Naive thymus-derived CD4-positive, alpha-beta T cell (primary cell): ENCODE measurements at regions not wholly inside any gene's neighbourhood (a gene's known extent, or its start where the extent isn't known, plus 50 kb on each side); places are given as distances from the start of the nearest gene placed in this dataset.

Experiments
- ATAC-seq: fragments of 150-1000 bp; cut with Tn5 transposase; 2 replicates; pipeline ENCODE4 v1.10.0; 2021; ENCODE audit warnings: mild to moderate bottlenecking, moderate library complexity
- CTCF ChIA-PET: fragments of 350-600 bp; sonication (Branson Sonifier 250); formaldehyde crosslinking; loops from one replicate; lab custom pipeline; 2021; ENCODE audit warnings: antibody characterized with exemption; lab: Charles Lee
- POLR2A ChIA-PET: fragments of 350-600 bp; sonication (Branson Sonifier 250); formaldehyde crosslinking; loops from one replicate; lab custom pipeline; 2021; ENCODE audit warnings: antibody characterized with exemption, inconsistent platforms; lab: Charles Lee
- DNase-seq, 9 donors: peaks; one replicate each; pipeline versions ENCODE4 v3.0.0 to v3.0.0-alpha.2; 2020 to 2022; ENCODE audit warnings: mixed read lengths in 1 of 9
- H3K27ac ChIP-seq: one replicate; pipeline ENCODE4 v1.7.0; 2013; ENCODE audit warnings: mild to moderate bottlenecking, low read depth, low read length, moderate library complexity
- H3K27me3 ChIP-seq, 2 donors: one replicate each; pipeline ENCODE4 v1.7.0; 2013; ENCODE audit warnings: low read length in 2 of 2, mild to moderate bottlenecking in 2 of 2, moderate library complexity in 2 of 2; ENCODE audit not compliant: control insufficient read depth in 2 of 2, insufficient read depth in 2 of 2
- H3K36me3 ChIP-seq, 3 experiments: 1 replicate in 2 of 3; 2 replicates in 1 of 3; pipeline ENCODE4 v1.7.0; 2013; ENCODE audit warnings: low read length in 3 of 3, mild to moderate bottlenecking in 3 of 3, moderate library complexity in 1 of 3; ENCODE audit not compliant: insufficient read depth in 3 of 3, control insufficient read depth in 2 of 3
- H3K4me1 ChIP-seq, 2 donors: one replicate each; pipeline ENCODE4 v1.7.0; 2013; ENCODE audit warnings: low read length in 2 of 2, mild to moderate bottlenecking in 2 of 2, moderate library complexity in 1 of 2; ENCODE audit not compliant: control insufficient read depth in 2 of 2, insufficient read depth in 2 of 2
- H3K4me3 ChIP-seq: 2 replicates; pipeline ENCODE4 v1.7.0; 2013; ENCODE audit warnings: mild to moderate bottlenecking, low read length
- H3K9me3 ChIP-seq, 3 experiments: 1 replicate in 2 of 3; 2 replicates in 1 of 3; pipeline ENCODE4 v1.7.0; 2013; ENCODE audit warnings: low read length in 3 of 3; ENCODE audit not compliant: control insufficient read depth in 2 of 3
- H3K27ac Mint-ChIP-seq, 9 donors: one replicate each; pipeline ENCODE4 v1.8.0; 2020 to 2022; ENCODE audit warnings: mixed read lengths in 9 of 9, mild to moderate bottlenecking in 8 of 9, moderate library complexity in 5 of 9, inconsistent platforms in 2 of 9
- H3K27me3 Mint-ChIP-seq, 5 donors: one replicate each; pipeline ENCODE4 v1.8.0; 2021 to 2022; ENCODE audit warnings: mixed read lengths in 5 of 5, mild to moderate bottlenecking in 1 of 5
- H3K36me3 Mint-ChIP-seq, 5 donors: one replicate each; pipeline ENCODE4 v1.8.0; 2020 to 2022; ENCODE audit warnings: mixed read lengths in 5 of 5, mild to moderate bottlenecking in 3 of 5, inconsistent platforms in 1 of 5
- H3K4me1 Mint-ChIP-seq, 7 donors: one replicate each; pipeline ENCODE4 v1.8.0; 2020 to 2022; ENCODE audit warnings: mixed read lengths in 7 of 7, mild to moderate bottlenecking in 3 of 7, inconsistent platforms in 1 of 7
- H3K4me3 Mint-ChIP-seq, 10 donors: one replicate each; pipeline ENCODE4 v1.8.0; 2020 to 2022; ENCODE audit warnings: mild to moderate bottlenecking in 10 of 10, mixed read lengths in 10 of 10, moderate library complexity in 6 of 10, inconsistent platforms in 2 of 10
- H3K9me3 Mint-ChIP-seq, 11 donors: one replicate each; pipeline ENCODE4 v1.8.0; 2020 to 2022; ENCODE audit warnings: mixed read lengths in 11 of 11, mild to moderate bottlenecking in 4 of 11, inconsistent platforms in 1 of 11, moderate library complexity in 1 of 11
- intact Hi-C, 2 donors: fragments of 100-400 bp; cut with micrococcal nuclease; formaldehyde crosslinking; loops; one replicate each; pipeline ENCODE4 v1.15.1; 2023

- ATAC-seq = no peak
- H3K9me3 Mint-ChIP-seq = peaks cover 0 to 3% (median 0%) of the 10 kb centered on the region in 11 donors
- intact Hi-C loops = no loop called here
- peaks cover 0 to 14% (median 10%) of the 10 kb centered on the region in 5 donors for H3K27me3 Mint-ChIP-seq
- no peak overlapping the region for H3K27ac ChIP-seq
- no peak overlapping the region for H3K27ac Mint-ChIP-seq
- no peaks in the 10 kb centered on the region for H3K9me3 ChIP-seq
- peaks cover 0 to 12% (median 2%) of the 10 kb centered on the region in 7 donors for H3K4me1 Mint-ChIP-seq
- no peak overlapping the region for H3K4me3 Mint-ChIP-seq
- H3K4me1 ChIP-seq = no peaks in the 10 kb centered on the region
- no peaks in the 10 kb centered on the region for H3K27me3 ChIP-seq
- no peak overlapping the region for H3K4me3 ChIP-seq
- no peak for DNase-seq
- ChIA-PET POLR2A (no interaction called here), CTCF (no interaction called here)
- H3K36me3 Mint-ChIP-seq = no peaks in the 10 kb centered on the region
- H3K36me3 ChIP-seq = no peaks in the 10 kb centered on the region
These were observed 144.5 kb downstream of the MAF start for GRCh38 chr16:79456036-79456435.

DNA sequence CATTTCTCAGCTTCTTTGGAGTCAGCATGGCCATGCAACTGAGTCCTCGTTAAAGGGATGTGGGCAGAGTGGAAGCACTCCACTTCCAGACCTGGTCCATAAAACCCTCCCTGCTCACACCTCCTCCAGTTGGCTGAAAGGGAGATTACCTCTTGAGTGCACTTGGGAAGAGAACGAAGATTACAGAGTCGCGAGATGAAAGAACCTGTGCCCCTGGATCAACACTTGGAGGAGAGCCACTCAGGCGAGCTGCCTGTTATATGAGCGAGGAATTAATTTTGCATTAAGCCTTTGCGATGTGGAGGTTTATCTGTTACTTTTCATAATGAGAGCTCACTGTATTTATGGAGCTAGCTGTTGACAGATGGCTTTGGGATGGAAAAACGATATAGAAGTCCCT, 147.9 kb downstream of the MAF start:
- Histone ChIP-seq H3K9me3 (no peaks in the 10 kb centered on the region), H3K4me3 (no peak overlapping the region), H3K36me3 (no peaks in the 10 kb centered on the region), H3K4me1 (no peaks in the 10 kb centered on the region), H3K27ac (no peak overlapping the region), H3K27me3 (no peaks in the 10 kb centered on the region)
- peaks cover 0 to 11% (median 7%) of the 10 kb centered on the region in 5 donors for H3K27me3 Mint-ChIP-seq
- DNase-seq (no peak), ATAC-seq (no peak)
- H3K4me1 Mint-ChIP-seq = peaks cover 0 to 17% (median 2%) of the 10 kb centered on the region in 7 donors
- H3K9me3 Mint-ChIP-seq = peaks cover 0 to 3% (median 0%) of the 10 kb centered on the region in 11 donors
- H3K4me3 Mint-ChIP-seq = no peak overlapping the region
- no peaks in the 10 kb centered on the region for H3K36me3 Mint-ChIP-seq
- intact Hi-C loops = no loop called here
- ChIA-PET CTCF (no interaction called here), POLR2A (interaction anchor here (0.7 kb wide), 1 partner anchor 1548 kb away, joined by 3 read pairs; no protein-coding TSS in a partner anchor)
- H3K27ac Mint-ChIP-seq = no peak overlapping the region

GRCh38 chr16:79451196-79451816, 149.2 kb downstream of the MAF start:
- Mint-ChIP-seq H3K36me3 (no peaks in the 10 kb centered on the region), H3K4me3 (peak overlapping the region in 1 of 10 donors; percentile 35), H3K4me1 (peaks cover 0 to 17% (median 2%) of the 10 kb centered on the region in 7 donors), H3K27me3 (peaks cover 0 to 11% (median 10%) of the 10 kb centered on the region in 5 donors), H3K9me3 (peaks cover 0 to 3% (median 0%) of the 10 kb centered on the region in 11 donors), H3K27ac (no peak overlapping the region)
- H3K4me3 ChIP-seq = no peak overlapping the region
- H3K27ac ChIP-seq = no peak overlapping the region
- ATAC-seq (peak; percentile 60), DNase-seq (no peak)
- no peaks in the 10 kb centered on the region for H3K9me3 ChIP-seq
- H3K27me3 ChIP-seq = no peaks in the 10 kb centered on the region
- H3K36me3 ChIP-seq = no peaks in the 10 kb centered on the region
- CTCF ChIA-PET = no interaction called here
- POLR2A ChIA-PET = no interaction called here
- no peaks in the 10 kb centered on the region for H3K4me1 ChIP-seq
- intact Hi-C loops = no loop called here

GRCh38 chr16:79449900-79450299, 150.6 kb downstream of the MAF start:
- Mint-ChIP-seq H3K27me3 (peaks cover 0 to 13% (median 10%) of the 10 kb centered on the region in 5 donors), H3K4me3 (no peak overlapping the region), H3K36me3 (no peaks in the 10 kb centered on the region), H3K9me3 (peaks cover 0 to 3% (median 0%) of the 10 kb centered on the region in 11 donors), H3K27ac (no peak overlapping the region), H3K4me1 (peaks cover 0 to 17% (median 2%) of the 10 kb centered on the region in 7 donors)
- Histone ChIP-seq H3K4me3 (no peak overlapping the region), H3K9me3 (no peaks in the 10 kb centered on the region), H3K27me3 (no peaks in the 10 kb centered on the region), H3K36me3 (no peaks in the 10 kb centered on the region), H3K4me1 (no peaks in the 10 kb centered on the region), H3K27ac (no peak overlapping the region)
- ChIA-PET POLR2A (no interaction called here), CTCF (no interaction called here)
- DNase-seq (no peak), ATAC-seq (no peak)
- intact Hi-C loops = no loop called here

DNA sequence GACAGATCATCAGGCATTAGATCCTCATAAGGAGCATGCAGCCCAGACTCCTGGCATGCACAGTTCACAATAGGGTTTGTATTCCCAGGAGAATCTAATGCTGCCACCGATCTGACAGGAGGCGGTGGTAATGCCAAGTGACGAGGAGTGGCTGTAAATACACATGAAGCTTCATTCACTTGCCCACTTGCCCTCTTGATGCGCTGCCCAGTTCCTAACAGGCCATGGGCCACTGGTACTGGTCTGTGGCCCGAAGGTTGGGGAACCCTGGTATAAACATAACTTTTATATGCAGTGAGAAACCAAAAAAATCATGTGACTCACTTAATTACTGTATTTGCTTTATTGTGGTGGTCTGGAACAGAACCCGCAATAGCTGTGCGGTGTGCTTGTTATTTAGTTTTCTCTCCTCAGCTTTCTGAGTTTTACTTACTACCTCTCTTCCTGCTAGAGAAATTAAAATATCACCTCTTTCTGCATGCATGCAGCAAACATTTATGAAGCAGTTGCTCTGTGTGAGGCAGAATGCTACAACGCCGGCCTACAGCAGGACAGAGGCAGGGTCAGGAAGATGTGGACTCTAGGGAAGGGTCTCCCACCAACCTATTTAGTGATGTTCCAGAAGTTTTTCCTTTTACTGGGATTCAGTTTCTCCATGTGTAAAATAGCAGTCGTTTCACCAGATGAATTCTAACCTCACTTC, 151.3 kb downstream of the MAF start:
- CTCF ChIA-PET = no interaction called here
- Mint-ChIP-seq H3K27ac (no peak overlapping the region), H3K4me1 (peaks cover 0 to 17% (median 2%) of the 10 kb centered on the region in 7 donors), H3K27me3 (peaks cover 0 to 12% (median 9%) of the 10 kb centered on the region in 5 donors), H3K9me3 (peaks cover 0 to 3% (median 0%) of the 10 kb centered on the region in 11 donors), H3K4me3 (no peak overlapping the region), H3K36me3 (no peaks in the 10 kb centered on the region)
- Histone ChIP-seq H3K9me3 (no peaks in the 10 kb centered on the region), H3K36me3 (no peaks in the 10 kb centered on the region), H3K4me3 (no peak overlapping the region), H3K27ac (no peak overlapping the region), H3K4me1 (no peaks in the 10 kb centered on the region), H3K27me3 (no peaks in the 10 kb centered on the region)
- DNase-seq = no peak
- intact Hi-C loops = no loop called here
- POLR2A ChIA-PET = no interaction called here
- no peak for ATAC-seq

GRCh38 chr16:79444572-79444971, 156.0 kb downstream of the MAF start:
- POLR2A ChIA-PET = no interaction called here
- H3K27ac Mint-ChIP-seq = no peak overlapping the region

More at GRCh38 chr16:79444572-79444971, 156.0 kb downstream of the MAF start:
- no peaks in the 10 kb centered on the region for H3K9me3 ChIP-seq
- no peak overlapping the region for H3K27ac ChIP-seq
- no peaks in the 10 kb centered on the region for H3K36me3 Mint-ChIP-seq
- CTCF ChIA-PET = no interaction called here
- no peaks in the 10 kb centered on the region for H3K9me3 Mint-ChIP-seq
- no peaks in the 10 kb centered on the region for H3K36me3 ChIP-seq
- no peaks in the 10 kb centered on the region for H3K4me1 Mint-ChIP-seq
- intact Hi-C loops = no loop called here
- no peak overlapping the region for H3K4me3 Mint-ChIP-seq
- DNase-seq = no peak
- H3K4me3 ChIP-seq = no peak overlapping the region
- H3K4me1 ChIP-seq = no peaks in the 10 kb centered on the region
- no peaks in the 10 kb centered on the region for H3K27me3 ChIP-seq
- no peak for ATAC-seq
- peaks cover 0 to 14% (median 5%) of the 10 kb centered on the region in 5 donors for H3K27me3 Mint-ChIP-seq
